IMR-90 (cell line): ENCODE measurements at regions not wholly inside any gene's neighbourhood (a gene's known extent, or its start where the extent isn't known, plus 50 kb on each side); places are given as distances from the start of the nearest gene placed in this dataset.

Experiments used
- CTCF ChIP-seq: conservative IDR thresholded peaks from 2 replicates; pipeline ENCODE4 v1.5.1; 2012; ENCODE audit warnings: mild to moderate bottlenecking, low read depth, low read length, improper control_type of control experiment
- FOS ChIP-seq: fragments of 150-350 bp; IDR thresholded peaks from 2 replicates; pipeline ENCODE4 v1.6.1; 2016; ENCODE audit warnings: low read depth, low read length
- POLR2A ChIP-seq: IDR thresholded peaks from 2 replicates; pipeline ENCODE4 v1.6.1; 2012; ENCODE audit warnings: mild to moderate bottlenecking, low read depth, low read length
- RFX5 ChIP-seq: IDR thresholded peaks from 2 replicates; pipeline ENCODE4 v1.8.0; 2012; ENCODE audit warnings: low read depth, mild to moderate bottlenecking, low read length, moderate library complexity
- SMC3 ChIP-seq: fragments of 150-350 bp; IDR thresholded peaks from 2 replicates; pipeline ENCODE4 v1.6.1; 2016; ENCODE audit warnings: low read depth, mild to moderate bottlenecking, antibody characterized with exemption, low read length, moderate library complexity
- USF2 ChIP-seq: fragments of 150-350 bp; IDR thresholded peaks from 2 replicates; pipeline ENCODE4 v1.6.1; 2017; ENCODE audit warnings: mild to moderate bottlenecking, antibody characterized with exemption, low read length, low read depth

- TF ChIP-seq CTCF (no peak), POLR2A (no peak), FOS (no peak), RFX5 (no peak), SMC3 (no peak), USF2 (no peak)
These were observed 170.1 kb upstream of the HAAO start for GRCh38 chr2:42962508-42962953.
